Smooth muscle cell (in vitro differentiated cells): ENCODE measurements at regions not wholly inside any gene's neighbourhood (a gene's known extent, or its start where the extent isn't known, plus 50 kb on each side); places are given as distances from the start of the nearest gene placed in this dataset.
"Not testable (repeated sequence)": the region's sequence is repeated elsewhere in the genome, so short reads cannot be mapped to it uniquely, and the experiment has no call there.

Experiments
- DNase-seq: peaks from one replicate; lab custom pipeline; 2025; ENCODE audit not compliant: unreplicated experiment; lab: John Stamatoyannopoulos, UW
- H2AFZ ChIP-seq: fragments of 200-600 bp; sonication (generic); 2 replicates; pipeline ENCODE4 v1.6.0; 2016; ENCODE audit warnings: antibody characterized with exemption, low read depth, mild to moderate bottlenecking
- H3F3A ChIP-seq: fragments of 200-600 bp; sonication (generic); 2 replicates; pipeline ENCODE4 v1.6.0; 2017; ENCODE audit warnings: antibody characterized with exemption, low read depth
- H3K27ac ChIP-seq: fragments of 200-600 bp; sonication (generic); 2 replicates; pipeline ENCODE4 v1.5.1; 2016; ENCODE audit warnings: low read depth, mild to moderate bottlenecking
- H3K27me3 ChIP-seq: fragments of 200-600 bp; sonication (generic); 2 replicates; pipeline ENCODE4 v1.6.1; 2016; ENCODE audit warnings: low read depth, mild to moderate bottlenecking
- H3K36me3 ChIP-seq: fragments of 200-600 bp; sonication (generic); 2 replicates; pipeline ENCODE4 v1.5.1; 2016; ENCODE audit warnings: low read depth
- H3K4me1 ChIP-seq: fragments of 200-600 bp; sonication (generic); 2 replicates; pipeline ENCODE4 v1.5.1; 2016; ENCODE audit warnings: low read depth
- H3K4me2 ChIP-seq: fragments of 200-600 bp; sonication (generic); 2 replicates; pipeline ENCODE4 v1.6.0; 2016; ENCODE audit warnings: mild to moderate bottlenecking
- H3K4me3 ChIP-seq: fragments of 200-600 bp; sonication (generic); 2 replicates; pipeline ENCODE4 v1.5.1; 2016; ENCODE audit warnings: mild to moderate bottlenecking
- H3K79me2 ChIP-seq: fragments of 200-600 bp; sonication (generic); 2 replicates; pipeline ENCODE4 v1.6.0; 2016; ENCODE audit warnings: low read depth, mild to moderate bottlenecking
- H3K9ac ChIP-seq: fragments of 200-600 bp; sonication (generic); 2 replicates; pipeline ENCODE4 v1.6.0; 2016; ENCODE audit warnings: low read depth
- H3K9me3 ChIP-seq: fragments of 200-600 bp; sonication (generic); replicated peaks from 2 replicates; pipeline ENCODE4 v1.5.1; 2016; ENCODE audit warnings: low read depth
- H4K20me1 ChIP-seq: fragments of 200-600 bp; sonication (generic); 2 replicates; pipeline ENCODE4 v1.6.0; 2016; ENCODE audit warnings: low read depth
- WGBS: methylation state at CpG from one replicate; pipeline ENCODE4 v1.1.7; 2016; ENCODE audit warnings: low lambda C conversion rate; 5-methylcytosine and 5-hydroxymethylcytosine counted together
- TF ChIP-seq, protein P1 (sequence below): fragments of 200-600 bp; sonication (generic); IDR thresholded peaks from 2 replicates; pipeline ENCODE4 v1.5.1; 2017; ENCODE audit warnings: borderline replicate concordance, mild to moderate bottlenecking, antibody characterized with exemption; ENCODE audit not compliant: insufficient read depth, poor library complexity, severe bottlenecking

DNA sequence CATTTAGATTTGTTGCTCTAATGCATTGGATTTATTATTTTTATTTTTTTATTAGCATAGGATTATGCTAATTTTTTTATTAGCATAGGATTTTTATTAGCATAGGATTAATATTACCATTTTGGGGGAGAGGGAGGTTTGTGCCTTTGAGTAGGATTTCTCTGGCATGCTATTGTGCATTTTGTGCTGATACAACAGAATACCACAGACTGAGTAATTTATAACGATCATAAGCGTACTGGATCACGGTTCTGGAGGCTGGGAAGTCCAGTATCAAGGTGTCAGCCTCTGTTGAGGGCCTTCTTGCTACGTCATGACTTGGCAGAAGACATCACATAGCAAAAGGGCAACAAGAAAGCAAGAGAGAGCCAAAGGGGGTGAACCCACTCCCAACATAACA lies 187.5 kb downstream of the XPNPEP1 start:
- H3K36me3 ChIP-seq = no peaks in the 10 kb centered on the region
- no peak overlapping the region for H3K9ac ChIP-seq
- H3K4me1 ChIP-seq = no peaks in the 10 kb centered on the region
- H3K4me3 ChIP-seq = no peak overlapping the region
- H3K27ac ChIP-seq = no peak overlapping the region
- H3K4me2 ChIP-seq = no peak overlapping the region
- H3K9me3 ChIP-seq = no peaks in the 10 kb centered on the region
- TF ChIP-seq, protein P1, sequence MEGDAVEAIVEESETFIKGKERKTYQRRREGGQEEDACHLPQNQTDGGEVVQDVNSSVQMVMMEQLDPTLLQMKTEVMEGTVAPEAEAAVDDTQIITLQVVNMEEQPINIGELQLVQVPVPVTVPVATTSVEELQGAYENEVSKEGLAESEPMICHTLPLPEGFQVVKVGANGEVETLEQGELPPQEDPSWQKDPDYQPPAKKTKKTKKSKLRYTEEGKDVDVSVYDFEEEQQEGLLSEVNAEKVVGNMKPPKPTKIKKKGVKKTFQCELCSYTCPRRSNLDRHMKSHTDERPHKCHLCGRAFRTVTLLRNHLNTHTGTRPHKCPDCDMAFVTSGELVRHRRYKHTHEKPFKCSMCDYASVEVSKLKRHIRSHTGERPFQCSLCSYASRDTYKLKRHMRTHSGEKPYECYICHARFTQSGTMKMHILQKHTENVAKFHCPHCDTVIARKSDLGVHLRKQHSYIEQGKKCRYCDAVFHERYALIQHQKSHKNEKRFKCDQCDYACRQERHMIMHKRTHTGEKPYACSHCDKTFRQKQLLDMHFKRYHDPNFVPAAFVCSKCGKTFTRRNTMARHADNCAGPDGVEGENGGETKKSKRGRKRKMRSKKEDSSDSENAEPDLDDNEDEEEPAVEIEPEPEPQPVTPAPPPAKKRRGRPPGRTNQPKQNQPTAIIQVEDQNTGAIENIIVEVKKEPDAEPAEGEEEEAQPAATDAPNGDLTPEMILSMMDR = no peak
- H3K79me2 ChIP-seq = no peaks in the 10 kb centered on the region
- H2AFZ ChIP-seq = no peak overlapping the region
- DNase-seq = no peak
- no peaks in the 10 kb centered on the region for H3F3A ChIP-seq
- no peaks in the 10 kb centered on the region for H4K20me1 ChIP-seq
- WGBS = 75% methylated on average over 4 of the region's 4 CpGs
- H3K27me3 ChIP-seq = no peaks in the 10 kb centered on the region

GRCh38 chr10:109732254-109732965 lies 190.9 kb downstream of the XPNPEP1 start:
- Histone ChIP-seq H3K4me3 (no peak overlapping the region), H3K36me3 (no peaks in the 10 kb centered on the region), H3K27ac (no peak overlapping the region), H2AFZ (no peak overlapping the region), H3K4me2 (no peak overlapping the region), H3K27me3 (no peaks in the 10 kb centered on the region), H3K9ac (no peak overlapping the region), H3K79me2 (no peaks in the 10 kb centered on the region), H3K9me3 (no peaks in the 10 kb centered on the region), H3K4me1 (no peaks in the 10 kb centered on the region), H3F3A (no peaks in the 10 kb centered on the region), H4K20me1 (no peaks in the 10 kb centered on the region)
- WGBS = 93% methylated on average over 3 of the region's 3 CpGs
- DNase-seq = no peak
- TF ChIP-seq, protein P1 = no peak

- not testable (repeated sequence) for H3K27ac ChIP-seq, H3K4me2 ChIP-seq, H2AFZ ChIP-seq, H3F3A ChIP-seq, H3K36me3 ChIP-seq, DNase-seq, H4K20me1 ChIP-seq, H3K4me3 ChIP-seq, H3K27me3 ChIP-seq, H3K4me1 ChIP-seq, H3K79me2 ChIP-seq, H3K9ac ChIP-seq, H3K9me3 ChIP-seq
- 83% methylated on average over 4 of the region's 4 CpGs for WGBS
Measured at GRCh38 chr10:109729895-109730294, 193.4 kb downstream of the XPNPEP1 start.

DNA sequence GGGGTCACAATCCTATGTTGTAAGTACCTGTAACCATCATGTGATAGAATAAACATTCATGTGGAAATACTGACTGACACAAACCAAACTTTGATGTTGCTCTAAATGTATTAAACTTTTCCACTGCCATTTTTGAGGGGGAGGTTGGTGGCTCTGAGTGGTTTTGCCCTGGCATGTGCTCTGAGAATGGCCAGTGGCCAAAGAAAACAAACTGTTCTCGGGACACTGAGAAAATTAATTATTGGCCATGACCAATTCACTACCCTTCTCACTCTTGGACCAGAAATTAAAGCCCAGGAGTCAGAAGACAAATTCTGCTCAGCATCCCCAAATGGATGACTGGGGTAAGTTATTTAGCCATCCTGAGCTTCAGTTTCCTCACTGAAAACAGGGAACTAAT lies 195.9 kb downstream of the XPNPEP1 start:
- no peak for DNase-seq
- no peaks in the 10 kb centered on the region for H3F3A ChIP-seq
- H3K4me1 ChIP-seq = no peaks in the 10 kb centered on the region
- no peaks in the 10 kb centered on the region for H4K20me1 ChIP-seq
- H3K36me3 ChIP-seq = no peaks in the 10 kb centered on the region
- no peak overlapping the region for H3K9ac ChIP-seq
- H3K27ac ChIP-seq = no peak overlapping the region
- TF ChIP-seq, protein P1 = no peak
- H2AFZ ChIP-seq = no peak overlapping the region
- H3K9me3 ChIP-seq = no peaks in the 10 kb centered on the region
- H3K4me3 ChIP-seq = no peak overlapping the region
- H3K4me2 ChIP-seq = no peak overlapping the region
- 60% methylated on average over 1 of the region's 1 CpG for WGBS
- H3K27me3 ChIP-seq = no peaks in the 10 kb centered on the region
- no peaks in the 10 kb centered on the region for H3K79me2 ChIP-seq
